Sigmoid colon (tissue), 4 donors: ENCODE measurements at regions not wholly inside any gene's neighbourhood (a gene's known extent, or its start where the extent isn't known, plus 50 kb on each side); places are given as distances from the start of the nearest gene placed in this dataset.

Experiments
- CTCF ChIP-seq, 4 experiments: fragments of 450-650 bp in 3 of 4; fragments of 200-600 bp in 1 of 4; IDR thresholded peaks; one replicate each; pipeline ENCODE4 v1.5.1; 2016 to 2019; ENCODE audit warnings: antibody characterized with exemption in 4 of 4, mild to moderate bottlenecking in 3 of 4, moderate library complexity in 2 of 4
- POLR2A ChIP-seq, 2 donors: fragments of 450-650 bp; IDR thresholded peaks; one replicate each; pipeline ENCODE4 v1.6.1; 2016; ENCODE audit warnings: antibody characterized with exemption in 2 of 2, mild to moderate bottlenecking in 2 of 2, moderate library complexity in 2 of 2
- POLR2AphosphoS5 ChIP-seq, 4 donors: sonication (generic); formaldehyde crosslinking; IDR thresholded peaks; one replicate each; pipeline ENCODE4 v1.6.1; 2017; ENCODE audit warnings: antibody characterized with exemption in 4 of 4

GRCh38 chr12:77249892-77250291 is 184.5 kb upstream of the E2F7 start:
- TF ChIP-seq POLR2A (IDR thresholded peaks at IDR 0.05) (no peak), CTCF (IDR thresholded peaks at IDR 0.05) (no peak), POLR2AphosphoS5 (IDR thresholded peaks at IDR 0.05) (no peak)
